Neural cell (in vitro differentiated cells): ENCODE measurements at regions not wholly inside any gene's neighbourhood (a gene's known extent, or its start where the extent isn't known, plus 50 kb on each side); places are given as distances from the start of the nearest gene placed in this dataset.

Experiments used
- H2AFZ ChIP-seq: fragments of 200-600, 300-800 bp; sonication (generic), shearing (Covaris generic); 2 replicates; pipeline ENCODE4 v1.6.0; 2014; ENCODE audit warnings: low read depth, mild to moderate bottlenecking, antibody characterized with exemption, low read length, moderate library complexity
- H3F3A ChIP-seq: fragments of 200-600 bp; shearing (Covaris generic); 2 replicates; pipeline ENCODE4 v1.6.1; 2016; ENCODE audit warnings: mild to moderate bottlenecking, moderate library complexity, mixed read lengths, antibody characterized with exemption, low read length; ENCODE audit not compliant: insufficient read depth, poor library complexity, severe bottlenecking
- H3K27ac ChIP-seq: fragments of 200-600, 300-800 bp; sonication (generic), shearing (Covaris generic); 2 replicates; pipeline ENCODE4 v1.5.1; 2014; ENCODE audit warnings: mild to moderate bottlenecking, low read length, moderate library complexity
- H3K27me3 ChIP-seq: fragments of 300-800, 200-600 bp; sonication (generic), shearing (Covaris generic); 2 replicates; pipeline ENCODE4 v1.6.0; 2014; ENCODE audit warnings: mild to moderate bottlenecking, low read depth, low read length, moderate library complexity; ENCODE audit not compliant: insufficient read depth
- H3K36me3 ChIP-seq: fragments of 300-800, 200-600 bp; sonication (generic), shearing (Covaris generic); 2 replicates; pipeline ENCODE4 v1.5.1; 2014; ENCODE audit warnings: mild to moderate bottlenecking, antibody characterized with exemption, low read length, moderate library complexity; ENCODE audit not compliant: insufficient read depth
- H3K4me2 ChIP-seq: fragments of 300-800, 200-600 bp; sonication (generic), shearing (Covaris generic); 2 replicates; pipeline ENCODE4 v1.6.0; 2014; ENCODE audit warnings: mild to moderate bottlenecking, low read length
- H3K4me3 ChIP-seq: fragments of 300-800, 200-600 bp; sonication (generic), shearing (Covaris generic); 2 replicates; pipeline ENCODE4 v1.5.1; 2014; ENCODE audit warnings: mild to moderate bottlenecking, low read length, moderate library complexity
- H3K79me2 ChIP-seq: fragments of 200-600 bp; shearing (Covaris generic); replicated peaks from 2 replicates; pipeline ENCODE4 v1.6.0; 2014; ENCODE audit warnings: mild to moderate bottlenecking, low read length, moderate library complexity; ENCODE audit not compliant: insufficient read depth
- H3K9ac ChIP-seq: fragments of 300-800, 200-600 bp; sonication (generic), shearing (Covaris generic); 2 replicates; pipeline ENCODE4 v1.6.1; 2016; ENCODE audit warnings: mild to moderate bottlenecking, low read length, mixed read lengths
- H3K9me2 ChIP-seq: fragments of 200-600 bp; shearing (Covaris generic); 2 replicates; pipeline ENCODE4 v1.6.1; 2016; ENCODE audit warnings: mild to moderate bottlenecking, low read length, mixed read lengths; ENCODE audit not compliant: insufficient read depth
- H3K9me3 ChIP-seq: fragments of 200-600, 300-800 bp; sonication (generic), shearing (Covaris generic); 2 replicates; pipeline ENCODE4 v1.6.1; 2016; ENCODE audit warnings: mild to moderate bottlenecking, mixed run types, low read length, moderate library complexity, mixed read lengths
- H4K20me1 ChIP-seq: fragments of 200-600 bp; shearing (Covaris generic); 2 replicates; pipeline ENCODE4 v1.6.1; 2016; ENCODE audit warnings: mild to moderate bottlenecking, mixed run types; ENCODE audit not compliant: insufficient read depth
- CTCF ChIP-seq: fragments of 450-650 bp; IDR thresholded peaks from 2 replicates; pipeline ENCODE4 v1.5.1; 2014; ENCODE audit warnings: antibody characterized with exemption, mild to moderate bottlenecking, moderate library complexity; ENCODE audit not compliant: poor library complexity, severe bottlenecking
- EP300 ChIP-seq: fragments of 450-650 bp; conservative IDR thresholded peaks from 2 replicates; pipeline ENCODE4 v1.6.1; 2014; ENCODE audit warnings: antibody characterized with exemption, mild to moderate bottlenecking, moderate library complexity; ENCODE audit not compliant: poor library complexity, severe bottlenecking
- EZH2 ChIP-seq: fragments of 200-600, 300-800 bp; shearing (Covaris generic), sonication (generic); IDR thresholded peaks from 2 replicates; pipeline ENCODE4 v1.6.1; 2014; ENCODE audit warnings: antibody characterized with exemption, low read length, borderline replicate concordance, mild to moderate bottlenecking; ENCODE audit not compliant: insufficient read depth, poor library complexity, severe bottlenecking
- MXI1 ChIP-seq: fragments of 450-650 bp; conservative IDR thresholded peaks from 2 replicates; pipeline ENCODE4 v1.6.1; 2014; ENCODE audit warnings: antibody characterized with exemption, mild to moderate bottlenecking; ENCODE audit not compliant: poor library complexity, severe bottlenecking
- POLR2AphosphoS5 ChIP-seq: IDR thresholded peaks from 2 replicates; pipeline ENCODE4 v1.6.1; 2012
- RAD21 ChIP-seq: fragments of 450-650 bp; conservative IDR thresholded peaks from 2 replicates; pipeline ENCODE4 v1.6.1; 2014; ENCODE audit warnings: antibody characterized with exemption, mild to moderate bottlenecking, moderate library complexity
- REST ChIP-seq: IDR thresholded peaks from 2 replicates; pipeline ENCODE4 v1.6.1; 2012; ENCODE audit warnings: borderline replicate concordance
- SMC3 ChIP-seq: fragments of 450-650 bp; conservative IDR thresholded peaks from 2 replicates; pipeline ENCODE4 v1.6.1; 2014; ENCODE audit warnings: antibody characterized with exemption, mild to moderate bottlenecking, moderate library complexity; ENCODE audit not compliant: poor library complexity
- TAF1 ChIP-seq: IDR thresholded peaks from 2 replicates; pipeline ENCODE4 v1.6.1; 2012; ENCODE audit warnings: low read depth

GRCh38 chr16:76748461-76749348 lies 442.3 kb upstream of the MON1B start:
- Histone ChIP-seq H2AFZ (no peak overlapping the region), H3K4me2 (peak overlapping the region; percentile 10), H3K27ac (no peak overlapping the region), H3K79me2 (no peaks in the 10 kb centered on the region), H3K9me3 (no peaks in the 10 kb centered on the region), H3K4me3 (no peak overlapping the region), H4K20me1 (no peaks in the 10 kb centered on the region), H3F3A (no peaks in the 10 kb centered on the region), H3K27me3 (no peaks in the 10 kb centered on the region), H3K9me2 (no peaks in the 10 kb centered on the region), H3K9ac (no peak overlapping the region), H3K36me3 (no peaks in the 10 kb centered on the region)
- TF ChIP-seq REST: no peak
- TF ChIP-seq CTCF: no peak
- TF ChIP-seq POLR2AphosphoS5: no peak
- no peak for TF ChIP-seq MXI1

- Histone ChIP-seq H3K9me2 (no peaks in the 10 kb centered on the region), H2AFZ (no peak overlapping the region), H3K79me2 (no peaks in the 10 kb centered on the region)
Observed at GRCh38 chr16:76749780-76750375, 441.1 kb upstream of the MON1B start.

More at GRCh38 chr16:76749780-76750375, 441.1 kb upstream of the MON1B start:
- H3K9ac ChIP-seq: no peak overlapping the region
- H3K27ac ChIP-seq: no peak overlapping the region
- no peaks in the 10 kb centered on the region for H3K9me3 ChIP-seq
- H3K27me3 ChIP-seq: no peaks in the 10 kb centered on the region
- H3K4me3 ChIP-seq: no peak overlapping the region
- no peaks in the 10 kb centered on the region for H3F3A ChIP-seq
- no peaks in the 10 kb centered on the region for H3K36me3 ChIP-seq
- H4K20me1 ChIP-seq: no peaks in the 10 kb centered on the region
- TF ChIP-seq EZH2: no peak
- no peak for TF ChIP-seq POLR2AphosphoS5
- TF ChIP-seq RAD21: no peak
- TF ChIP-seq REST: no peak
- no peak for TF ChIP-seq SMC3
- TF ChIP-seq TAF1: no peak
- no peak for TF ChIP-seq CTCF
- no peak for TF ChIP-seq EP300
- no peak overlapping the region for H3K4me2 ChIP-seq
